HFFc6 (cell line): ENCODE measurements at regions not wholly inside any gene's neighbourhood (a gene's known extent, or its start where the extent isn't known, plus 50 kb on each side); places are given as distances from the start of the nearest gene placed in this dataset.
"Not testable (repeated sequence)": the region's sequence is repeated elsewhere in the genome, so short reads cannot be mapped to it uniquely, and the experiment has no call there.

Source experiments
- DNase-seq: peaks from one replicate; pipeline ENCODE4 v3.0.0-alpha.2; 2018
- H3K27ac Mint-ChIP-seq: 2 replicates; pipeline ENCODE4 v1.8.0; 2020; ENCODE audit warnings: mild to moderate bottlenecking, mixed read lengths
- H3K27me3 Mint-ChIP-seq: 2 replicates; pipeline ENCODE4 v1.8.0; 2021; ENCODE audit warnings: mild to moderate bottlenecking, moderate library complexity, mixed read lengths; ENCODE audit not compliant: insufficient read depth
- H3K36me3 Mint-ChIP-seq: 2 replicates; pipeline ENCODE4 v1.8.0; 2021; ENCODE audit warnings: low read depth, mixed read lengths
- H3K4me1 Mint-ChIP-seq: 2 replicates; pipeline ENCODE4 v1.8.0; 2020; ENCODE audit warnings: low read depth, mixed read lengths
- H3K4me3 Mint-ChIP-seq: 2 replicates; pipeline ENCODE4 v1.8.0; 2020; ENCODE audit warnings: mild to moderate bottlenecking, moderate library complexity, mixed read lengths
- H3K9me3 Mint-ChIP-seq: 2 replicates; pipeline ENCODE4 v1.8.0; 2020; ENCODE audit warnings: mild to moderate bottlenecking, mixed read lengths
- CTCF ChIP-seq: fragments of 200-600 bp; sonication (generic); IDR thresholded peaks from 2 replicates; pipeline ENCODE4 v1.5.0; 2021; ENCODE audit warnings: antibody characterized with exemption, mild to moderate bottlenecking

- DNase-seq: no peak
- Mint-ChIP-seq H3K27ac (no peak overlapping the region), H3K4me1 (no peaks in the 10 kb centered on the region), H3K4me3 (no peak overlapping the region), H3K27me3 (peaks cover 7% of the 10 kb centered on the region), H3K36me3 (no peaks in the 10 kb centered on the region), H3K9me3 (peaks cover 4% of the 10 kb centered on the region; the same call in 1 of the 2 replicates)
- TF ChIP-seq CTCF: no peak
Measured at GRCh38 chr4:8723222-8723980, 130.8 kb downstream of the CPZ start.

GRCh38 chr4:8722556-8722955 is 130.0 kb downstream of the CPZ start:
- Mint-ChIP-seq H3K27ac (no peak overlapping the region), H3K36me3 (no peaks in the 10 kb centered on the region), H3K4me1 (no peaks in the 10 kb centered on the region), H3K4me3 (no peak overlapping the region), H3K9me3 (peaks cover 4% of the 10 kb centered on the region; the same call in 1 of the 2 replicates), H3K27me3 (peaks cover 7% of the 10 kb centered on the region)
- no peak for DNase-seq
- TF ChIP-seq CTCF: no peak

- no peak overlapping the region for H3K4me3 Mint-ChIP-seq
- no peak for TF ChIP-seq CTCF
- peaks cover 6% of the 10 kb centered on the region for H3K27me3 Mint-ChIP-seq
- no peaks in the 10 kb centered on the region for H3K36me3 Mint-ChIP-seq
- DNase-seq: no peak
- peaks cover 4% of the 10 kb centered on the region; the same call in 1 of the 2 replicates for H3K9me3 Mint-ChIP-seq
- H3K4me1 Mint-ChIP-seq: no peaks in the 10 kb centered on the region
- H3K27ac Mint-ChIP-seq: no peak overlapping the region
Measured at GRCh38 chr4:8721621-8722020, 129.1 kb downstream of the CPZ start.

GRCh38 chr4:8719421-8719820 is 126.9 kb downstream of the CPZ start:
- no peak for DNase-seq
- no peaks in the 10 kb centered on the region for H3K4me1 Mint-ChIP-seq
- peaks cover 4% of the 10 kb centered on the region; the same call in 1 of the 2 replicates for H3K9me3 Mint-ChIP-seq
- H3K27ac Mint-ChIP-seq: no peak overlapping the region
- H3K27me3 Mint-ChIP-seq: peaks cover 6% of the 10 kb centered on the region
- H3K36me3 Mint-ChIP-seq: no peaks in the 10 kb centered on the region
- no peak for TF ChIP-seq CTCF
- no peak overlapping the region for H3K4me3 Mint-ChIP-seq

GRCh38 chr4:8717470-8717869 is 124.9 kb downstream of the CPZ start:
- not testable (repeated sequence) for H3K27ac Mint-ChIP-seq, DNase-seq, H3K36me3 Mint-ChIP-seq, H3K4me1 Mint-ChIP-seq, H3K4me3 Mint-ChIP-seq, H3K27me3 Mint-ChIP-seq
- H3K9me3 Mint-ChIP-seq: peaks cover 14% of the 10 kb centered on the region

GRCh38 chr4:8710946-8711345 is 118.4 kb downstream of the CPZ start:
- no peak for TF ChIP-seq CTCF
- H3K4me1 Mint-ChIP-seq: no peaks in the 10 kb centered on the region
- peaks cover 4% of the 10 kb centered on the region for H3K27me3 Mint-ChIP-seq
- no peak overlapping the region for H3K4me3 Mint-ChIP-seq
- no peak for DNase-seq
- 0 out of 2 replicates have a peak, but pooled peaks cover 8% of the 10 kb centered on the region for H3K36me3 Mint-ChIP-seq
- no peak overlapping the region for H3K27ac Mint-ChIP-seq
- H3K9me3 Mint-ChIP-seq: peaks cover 42% of the 10 kb centered on the region
